ENCODE measurements at regions not wholly inside any gene's neighbourhood (a gene's known extent, or its start where the extent isn't known, plus 50 kb on each side); places are given as distances from the start of the nearest gene placed in this dataset.

DNA sequence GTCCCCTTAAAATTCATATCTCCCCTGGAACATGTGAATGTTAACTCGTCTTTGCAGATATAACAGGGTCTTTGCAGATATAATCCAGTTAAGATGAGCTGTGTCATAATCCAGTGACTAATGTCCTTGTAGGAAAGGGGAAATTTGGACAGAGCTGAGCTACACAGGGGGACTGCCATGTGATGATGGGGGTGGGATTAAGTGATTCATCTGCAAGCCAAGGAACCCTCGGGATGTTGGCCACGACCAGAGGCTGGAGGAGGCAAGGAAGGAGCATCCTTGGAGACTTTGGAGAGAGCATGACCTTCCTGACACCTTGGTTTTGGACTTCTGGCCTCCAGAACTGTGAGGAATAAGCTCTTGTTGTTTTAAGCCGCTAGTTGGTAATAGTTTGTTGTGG, 153.9 kb upstream of the PCBD1 start:
- no peak overlapping the region for H3K4me3 ChIP-seq (ENCODE audit: control insufficient read depth in 2 of 3, extremely low read depth in 1 of 3, insufficient read depth in 2 of 3, low read depth in 1 of 3, low read length in 3 of 3)
- H3K9ac ChIP-seq (ENCODE audit: control insufficient read depth, extremely low read depth, insufficient read depth, low read length): no peak overlapping the region
- DNase-seq (ENCODE audit: low read depth, low spot score): no peak
- dilution Hi-C loops (cut with MboI; ENCODE audit: extremely low pct_ligation_motif_present, low sequenced_read_pairs): no loop called here
- no peak overlapping the region for H3K4me2 ChIP-seq (ENCODE audit: control insufficient read depth, extremely low read depth, insufficient read depth, low read depth, low read length)
- H3K79me2 ChIP-seq (ENCODE audit: control insufficient read depth, insufficient read depth, low read length): no peaks in the 10 kb centered on the region
- H3K9me3 ChIP-seq (ENCODE audit: control insufficient read depth, low read depth, low read length): no peaks in the 10 kb centered on the region
- TF ChIP-seq, protein P1, sequence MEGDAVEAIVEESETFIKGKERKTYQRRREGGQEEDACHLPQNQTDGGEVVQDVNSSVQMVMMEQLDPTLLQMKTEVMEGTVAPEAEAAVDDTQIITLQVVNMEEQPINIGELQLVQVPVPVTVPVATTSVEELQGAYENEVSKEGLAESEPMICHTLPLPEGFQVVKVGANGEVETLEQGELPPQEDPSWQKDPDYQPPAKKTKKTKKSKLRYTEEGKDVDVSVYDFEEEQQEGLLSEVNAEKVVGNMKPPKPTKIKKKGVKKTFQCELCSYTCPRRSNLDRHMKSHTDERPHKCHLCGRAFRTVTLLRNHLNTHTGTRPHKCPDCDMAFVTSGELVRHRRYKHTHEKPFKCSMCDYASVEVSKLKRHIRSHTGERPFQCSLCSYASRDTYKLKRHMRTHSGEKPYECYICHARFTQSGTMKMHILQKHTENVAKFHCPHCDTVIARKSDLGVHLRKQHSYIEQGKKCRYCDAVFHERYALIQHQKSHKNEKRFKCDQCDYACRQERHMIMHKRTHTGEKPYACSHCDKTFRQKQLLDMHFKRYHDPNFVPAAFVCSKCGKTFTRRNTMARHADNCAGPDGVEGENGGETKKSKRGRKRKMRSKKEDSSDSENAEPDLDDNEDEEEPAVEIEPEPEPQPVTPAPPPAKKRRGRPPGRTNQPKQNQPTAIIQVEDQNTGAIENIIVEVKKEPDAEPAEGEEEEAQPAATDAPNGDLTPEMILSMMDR (optimal IDR thresholded peaks at IDR 0.05 in 1 of 3, IDR thresholded peaks at IDR 0.05 in 1 of 3, conservative IDR thresholded peaks at IDR 0.05 in 1 of 3; ENCODE audit: extremely low read depth in 1 of 3, insufficient read depth in 2 of 3, low read length in 3 of 3): no peak
- TF ChIP-seq EZH2 (IDR thresholded peaks at IDR 0.05; ENCODE audit: low read length): no peak
- H3K4me1 ChIP-seq (ENCODE audit: control insufficient read depth, extremely low read depth, insufficient read depth, low read length): no peaks in the 10 kb centered on the region
- H3K36me3 ChIP-seq (ENCODE audit: control insufficient read depth in 2 of 2, extremely low read depth in 1 of 2, insufficient read depth in 2 of 2, low read length in 2 of 2): no peaks in the 10 kb centered on the region
- no peaks in the 10 kb centered on the region for H4K20me1 ChIP-seq (ENCODE audit: control insufficient read depth, extremely low read depth, insufficient read depth, low read length)
- no peak overlapping the region for H2AFZ ChIP-seq (ENCODE audit: control insufficient read depth, low read length)
- no peak for FAIRE-seq
- no peak overlapping the region for H3K27ac ChIP-seq (ENCODE audit: control insufficient read depth, insufficient read depth, low read length)
- no peaks in the 10 kb centered on the region for H3K9me1 ChIP-seq (ENCODE audit: control insufficient read depth, extremely low read depth, insufficient read depth, low read length)
- peaks cover 23% of the 10 kb centered on the region for H3K27me3 ChIP-seq (ENCODE audit: control insufficient read depth, extremely low read depth, insufficient read depth, low read length)

DNA sequence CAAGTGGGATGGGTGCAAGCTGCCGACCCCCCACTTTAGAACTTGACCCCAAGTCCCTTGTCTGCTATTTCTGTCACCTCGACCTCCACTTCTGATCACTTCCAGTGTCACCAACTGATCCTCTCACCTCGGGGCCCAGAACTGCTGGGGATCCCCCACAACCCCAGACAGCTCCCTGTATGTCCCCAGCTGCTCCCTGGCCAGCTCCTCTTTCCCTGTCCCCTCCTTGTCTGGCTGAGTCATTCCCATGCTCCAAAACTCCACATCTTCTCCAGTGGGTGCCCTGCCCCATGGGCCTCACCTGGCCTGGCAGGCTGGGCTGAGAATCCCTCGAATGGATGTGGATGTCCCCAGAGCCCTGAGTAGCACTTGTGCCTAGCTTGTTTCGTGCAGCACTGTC, 154.3 kb upstream of the PCBD1 start:
- Histone ChIP-seq H3K27ac (ENCODE audit: control insufficient read depth, insufficient read depth, low read length) (no peak overlapping the region), H3K36me3 (ENCODE audit: control insufficient read depth in 2 of 2, extremely low read depth in 1 of 2, insufficient read depth in 2 of 2, low read length in 2 of 2) (no peaks in the 10 kb centered on the region), H2AFZ (ENCODE audit: control insufficient read depth, low read length) (no peak overlapping the region), H3K4me1 (ENCODE audit: control insufficient read depth, extremely low read depth, insufficient read depth, low read length) (no peaks in the 10 kb centered on the region), H3K4me2 (ENCODE audit: control insufficient read depth, extremely low read depth, insufficient read depth, low read depth, low read length) (no peak overlapping the region), H3K9me3 (ENCODE audit: control insufficient read depth, low read depth, low read length) (no peaks in the 10 kb centered on the region), H3K4me3 (ENCODE audit: control insufficient read depth in 2 of 3, extremely low read depth in 1 of 3, insufficient read depth in 2 of 3, low read depth in 1 of 3, low read length in 3 of 3) (no peak overlapping the region), H3K79me2 (ENCODE audit: control insufficient read depth, insufficient read depth, low read length) (no peaks in the 10 kb centered on the region), H3K9ac (ENCODE audit: control insufficient read depth, extremely low read depth, insufficient read depth, low read length) (no peak overlapping the region), H3K27me3 (ENCODE audit: control insufficient read depth, extremely low read depth, insufficient read depth, low read length) (peaks cover 23% of the 10 kb centered on the region), H3K9me1 (ENCODE audit: control insufficient read depth, extremely low read depth, insufficient read depth, low read length) (no peaks in the 10 kb centered on the region), H4K20me1 (ENCODE audit: control insufficient read depth, extremely low read depth, insufficient read depth, low read length) (no peaks in the 10 kb centered on the region)
- no peak for DNase-seq (ENCODE audit: low read depth, low spot score)
- dilution Hi-C loops (cut with MboI; ENCODE audit: extremely low pct_ligation_motif_present, low sequenced_read_pairs): no loop called here
- no peak for TF ChIP-seq EZH2 (IDR thresholded peaks at IDR 0.05; ENCODE audit: low read length)
- TF ChIP-seq, protein P1 (optimal IDR thresholded peaks at IDR 0.05 in 1 of 3, IDR thresholded peaks at IDR 0.05 in 1 of 3, conservative IDR thresholded peaks at IDR 0.05 in 1 of 3; ENCODE audit: extremely low read depth in 1 of 3, insufficient read depth in 2 of 3, low read length in 3 of 3): no peak
- FAIRE-seq: no peak

Data from keratinocyte (primary cell).